ENCODE measurements at regions not wholly inside any gene's neighbourhood (a gene's known extent, or its start where the extent isn't known, plus 50 kb on each side); places are given as distances from the start of the nearest gene placed in this dataset.

GRCh38 chr2:150417278-150417677 lies 70.2 kb downstream of the RND3 start:
- H3K4me3 ChIP-seq (ENCODE audit: low read depth, low read length) = no peak overlapping the region
- DNase-seq (ENCODE audit: low read depth) = no peak

- H3K4me3 ChIP-seq (ENCODE audit: low read depth, low read length) = no peak overlapping the region
- DNase-seq (ENCODE audit: low read depth) = no peak
Measured at GRCh38 chr2:150415022-150415421, 72.4 kb downstream of the RND3 start.

GRCh38 chr2:150413910-150414309 lies 73.6 kb downstream of the RND3 start:
- H3K4me3 ChIP-seq (ENCODE audit: low read depth, low read length) = no peak overlapping the region
- no peak for DNase-seq (ENCODE audit: low read depth)

GRCh38 chr2:150413366-150413765 lies 74.1 kb downstream of the RND3 start:
- no peak for DNase-seq (ENCODE audit: low read depth)
- H3K4me3 ChIP-seq (ENCODE audit: low read depth, low read length) = no peak overlapping the region

GRCh38 chr2:150410809-150411208 lies 76.7 kb downstream of the RND3 start:
- peak; percentile 71 for DNase-seq (ENCODE audit: low read depth)
- no peak overlapping the region for H3K4me3 ChIP-seq (ENCODE audit: low read depth, low read length)

- peak; percentile 22 for DNase-seq (ENCODE audit: low read depth)
- no peak overlapping the region for H3K4me3 ChIP-seq (ENCODE audit: low read depth, low read length)
Measured at GRCh38 chr2:150409196-150409595, 78.3 kb downstream of the RND3 start.

GRCh38 chr2:150404147-150404546 lies 83.3 kb downstream of the RND3 start:
- no peak overlapping the region for H3K4me3 ChIP-seq (ENCODE audit: low read depth, low read length)
- no peak for DNase-seq (ENCODE audit: low read depth)

- DNase-seq (ENCODE audit: low read depth) = no peak
- H3K4me3 ChIP-seq (ENCODE audit: low read depth, low read length) = peak overlapping the region; percentile 12
Measured at GRCh38 chr2:150403457-150403856, 84.0 kb downstream of the RND3 start.

- no peak overlapping the region for H3K4me3 ChIP-seq (ENCODE audit: low read depth, low read length)
- no peak for DNase-seq (ENCODE audit: low read depth)
Measured at GRCh38 chr2:150402953-150403352, 84.5 kb downstream of the RND3 start.

GRCh38 chr2:150400849-150401248 lies 86.6 kb downstream of the RND3 start:
- no peak for DNase-seq (ENCODE audit: low read depth)
- no peak overlapping the region for H3K4me3 ChIP-seq (ENCODE audit: low read depth, low read length)

- DNase-seq (ENCODE audit: low read depth) = no peak
- no peak overlapping the region for H3K4me3 ChIP-seq (ENCODE audit: low read depth, low read length)
Measured at GRCh38 chr2:150392614-150393013, 94.9 kb downstream of the RND3 start.

- DNase-seq (ENCODE audit: low read depth) = no peak
- H3K4me3 ChIP-seq (ENCODE audit: low read depth, low read length) = no peak overlapping the region
Measured at GRCh38 chr2:150391779-150392178, 95.7 kb downstream of the RND3 start.

GRCh38 chr2:150389447-150389846 lies 98.0 kb downstream of the RND3 start:
- H3K4me3 ChIP-seq (ENCODE audit: low read depth, low read length) = no peak overlapping the region
- no peak for DNase-seq (ENCODE audit: low read depth)

GRCh38 chr2:150388289-150388625 lies 99.2 kb downstream of the RND3 start:
- no peak overlapping the region for H3K4me3 ChIP-seq (ENCODE audit: low read depth, low read length)
- no peak for DNase-seq (ENCODE audit: low read depth)

- DNase-seq (ENCODE audit: low read depth) = no peak
- H3K4me3 ChIP-seq (ENCODE audit: low read depth, low read length) = no peak overlapping the region
Measured at GRCh38 chr2:150387586-150388288, 99.7 kb downstream of the RND3 start.

- H3K4me3 ChIP-seq (ENCODE audit: low read depth, low read length) = no peak overlapping the region
- DNase-seq (ENCODE audit: low read depth) = no peak
Measured at GRCh38 chr2:150385211-150385610, 102.3 kb downstream of the RND3 start.

GRCh38 chr2:150383587-150383986 lies 103.9 kb downstream of the RND3 start:
- no peak overlapping the region for H3K4me3 ChIP-seq (ENCODE audit: low read depth, low read length)
- DNase-seq (ENCODE audit: low read depth) = no peak

GRCh38 chr2:150379166-150379565 lies 108.3 kb downstream of the RND3 start:
- no peak for DNase-seq (ENCODE audit: low read depth)
- H3K4me3 ChIP-seq (ENCODE audit: low read depth, low read length) = no peak overlapping the region

GRCh38 chr2:150378686-150379085 lies 108.8 kb downstream of the RND3 start:
- no peak for DNase-seq (ENCODE audit: low read depth)
- H3K4me3 ChIP-seq (ENCODE audit: low read depth, low read length) = no peak overlapping the region

GRCh38 chr2:150376553-150377335 lies 110.7 kb downstream of the RND3 start:
- H3K4me3 ChIP-seq (ENCODE audit: low read depth, low read length) = no peak overlapping the region
- peak; percentile 70 for DNase-seq (ENCODE audit: low read depth)

GRCh38 chr2:150375333-150375732 lies 112.1 kb downstream of the RND3 start:
- no peak overlapping the region for H3K4me3 ChIP-seq (ENCODE audit: low read depth, low read length)
- no peak for DNase-seq (ENCODE audit: low read depth)

All from skeletal muscle cell (primary cell).